GM12892 (cell line): ENCODE measurements at regions not wholly inside any gene's neighbourhood (a gene's known extent, or its start where the extent isn't known, plus 50 kb on each side); places are given as distances from the start of the nearest gene placed in this dataset.
"Not testable (repeated sequence)": the region's sequence is repeated elsewhere in the genome, so short reads cannot be mapped to it uniquely, and the experiment has no call there.

Source experiments
- DNase-seq: peaks from one replicate; pipeline ENCODE4 v3.0.0; 2011; ENCODE audit not compliant: insufficient read length
- FAIRE-seq: peaks from 2 replicates; lab custom pipeline; 2011; peaks lifted over from hg19 to GRCh38; lab: Jason Lieb, UNC

DNA sequence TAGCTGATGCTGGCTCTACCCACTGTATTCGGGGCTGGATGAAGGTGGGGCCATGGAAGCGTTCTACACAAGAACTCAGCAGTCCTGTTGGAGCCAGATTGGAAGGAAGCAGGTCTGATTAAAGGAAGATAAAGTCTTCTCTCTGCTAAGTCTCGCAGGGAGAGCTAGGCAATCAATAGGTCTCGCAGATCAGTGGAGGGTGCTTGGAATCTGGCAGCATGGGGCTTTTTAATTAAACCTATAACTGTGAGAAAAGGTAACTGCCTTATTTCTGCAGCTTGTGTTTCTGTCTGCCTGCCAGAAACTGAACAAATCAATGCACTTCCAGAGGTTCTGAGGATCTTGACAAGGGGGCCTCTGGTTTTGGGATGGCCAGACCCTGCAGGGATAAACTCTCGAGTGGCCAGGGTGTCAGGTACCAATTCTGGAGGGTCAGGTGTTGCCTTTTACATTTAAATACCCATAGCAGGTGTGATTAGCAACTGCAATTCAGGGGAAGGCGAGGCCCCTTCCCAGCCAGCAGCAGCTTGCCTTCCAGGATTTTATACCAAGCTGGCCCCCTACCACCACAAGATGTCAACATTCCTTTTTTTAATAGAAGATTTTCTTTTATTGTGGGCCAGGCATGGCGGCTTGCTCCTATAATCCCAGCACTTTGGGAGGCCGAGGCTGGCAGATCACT, 228.6 kb downstream of the NPIPA7 start:
- FAIRE-seq, DNase-seq: not testable (repeated sequence)

DNA sequence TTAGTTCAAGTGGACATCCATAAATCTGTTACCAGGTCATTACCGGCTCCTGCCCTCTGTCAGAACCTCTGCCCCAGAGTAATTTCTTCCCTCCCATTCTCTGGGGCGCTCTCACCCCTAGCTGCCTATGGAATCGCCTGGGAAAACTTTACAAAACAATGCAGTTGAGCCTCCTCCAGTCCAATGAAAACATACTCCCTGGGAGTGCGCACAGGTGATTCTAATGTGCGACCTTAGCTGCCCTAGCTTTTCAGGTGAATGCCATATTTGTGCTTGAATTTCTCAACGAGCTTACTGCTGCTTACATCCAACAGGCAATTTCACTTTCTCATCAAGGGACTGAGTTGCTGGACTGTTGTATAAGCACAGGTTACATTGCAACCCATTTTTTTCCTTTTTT, 230.7 kb downstream of the NPIPA7 start:
- FAIRE-seq, DNase-seq: not testable (repeated sequence)

DNA sequence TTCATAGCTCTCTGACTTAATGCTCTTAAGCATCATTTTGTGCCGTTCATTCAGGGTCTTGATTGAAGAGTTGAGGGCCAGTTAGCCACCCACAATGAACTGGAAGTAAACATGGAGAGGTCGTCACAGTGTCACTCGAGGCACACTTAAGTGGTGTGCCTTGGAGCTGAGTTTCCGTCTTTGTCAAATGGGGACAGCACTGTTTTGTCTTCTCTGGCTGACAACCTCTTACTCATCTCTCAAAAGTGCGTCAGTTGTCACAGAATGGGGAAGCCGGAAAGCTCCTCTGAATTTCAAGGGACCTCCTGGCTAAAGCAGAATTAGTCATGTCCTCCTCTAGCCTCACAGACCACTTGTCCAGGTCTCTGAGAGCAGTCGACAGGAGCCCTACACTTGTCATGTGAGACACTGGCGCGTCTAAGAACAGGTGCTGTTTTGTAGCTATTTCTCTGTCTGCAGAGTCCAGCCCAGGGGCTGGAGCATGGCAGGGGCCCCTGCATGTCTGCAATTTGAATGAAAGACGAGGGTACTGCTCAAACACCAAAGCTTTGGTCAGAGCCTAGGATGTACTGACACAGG, 231.5 kb downstream of the NPIPA7 start:
- FAIRE-seq, DNase-seq: not testable (repeated sequence)

DNA sequence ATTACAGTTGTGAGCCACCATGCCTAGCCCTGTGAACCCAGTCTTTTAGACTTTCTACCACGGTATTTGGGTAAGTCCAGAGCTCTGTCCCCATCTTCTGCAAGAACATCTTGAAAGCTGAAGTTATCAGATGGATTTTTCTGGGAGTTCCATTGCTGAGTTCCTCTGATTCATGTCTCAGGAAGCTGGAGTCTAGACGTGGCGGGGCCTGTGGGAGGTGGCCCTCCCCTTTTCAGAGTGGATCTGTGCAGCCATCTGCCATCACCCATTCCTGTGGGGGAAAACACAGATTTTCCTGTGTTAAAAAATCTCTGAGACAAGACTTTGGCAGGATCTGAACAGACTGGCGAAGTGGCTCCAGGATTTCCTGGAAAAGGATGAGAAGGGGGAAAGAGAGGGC, 234.3 kb downstream of the NPIPA7 start:
- not testable (repeated sequence) for FAIRE-seq, DNase-seq

DNA sequence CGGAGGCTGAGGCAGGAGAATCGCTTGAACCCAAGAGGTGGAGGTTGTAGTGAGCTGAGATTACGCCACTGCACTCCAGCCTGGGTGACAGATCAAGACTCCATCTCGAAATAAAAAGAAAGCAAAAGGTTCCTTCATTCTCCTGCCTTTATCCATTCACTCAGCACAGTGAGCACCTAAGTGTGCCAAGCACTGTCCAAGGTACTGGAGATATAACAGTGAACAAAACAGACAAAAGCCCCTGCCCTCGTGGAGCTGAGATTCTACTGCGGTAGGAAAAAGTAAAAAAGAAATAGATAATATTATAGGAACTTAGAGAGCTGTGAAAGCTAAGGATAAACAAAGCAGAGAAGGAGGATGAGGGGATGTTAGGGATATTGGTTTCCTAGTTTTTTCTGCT, 235.5 kb downstream of the NPIPA7 start:
- FAIRE-seq, DNase-seq: not testable (repeated sequence)

DNA sequence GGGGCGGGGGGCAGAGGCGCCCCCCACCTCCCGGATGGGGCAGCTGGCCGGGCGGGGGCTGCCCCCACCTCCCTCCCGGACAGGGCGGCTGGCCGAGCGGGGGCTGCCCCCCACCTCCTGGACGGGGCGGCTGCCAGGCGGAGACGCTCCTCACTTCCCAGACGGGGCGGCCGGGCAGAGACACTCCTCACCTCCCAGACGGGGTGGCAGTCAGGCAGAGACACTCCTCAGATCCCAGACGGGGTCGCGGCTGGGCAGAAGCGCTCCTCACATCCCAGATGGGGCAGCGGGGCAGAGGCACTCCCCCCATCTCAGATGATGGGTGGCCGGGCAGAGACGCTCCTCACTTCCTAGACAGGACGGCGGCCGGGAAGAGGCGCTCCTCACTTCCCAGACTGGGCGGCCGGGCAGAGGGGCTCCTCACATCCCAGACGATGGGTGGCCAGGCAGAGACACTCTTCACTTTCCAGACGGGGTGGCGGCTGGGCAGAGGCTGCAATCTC, 240.1 kb downstream of the NPIPA7 start:
- not testable (repeated sequence) for DNase-seq, FAIRE-seq

DNA sequence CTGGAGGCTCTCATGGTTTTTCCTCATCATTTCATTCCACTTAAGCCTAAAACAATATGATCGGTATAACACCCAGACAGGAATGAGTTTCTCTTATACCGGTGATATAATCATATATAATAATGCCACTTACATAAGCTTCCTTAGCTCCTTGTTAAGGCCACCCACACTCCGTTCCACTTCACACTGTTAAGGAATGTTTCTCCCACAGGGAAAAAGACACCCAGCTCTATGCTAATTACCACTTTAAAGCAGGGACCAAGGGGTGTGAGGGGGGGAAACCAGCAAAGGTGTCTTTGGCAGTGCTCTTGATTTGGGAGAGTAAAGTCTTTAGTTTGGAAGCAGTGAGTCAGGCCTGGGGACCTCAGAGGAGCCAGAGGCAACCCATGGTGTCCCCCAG, 245.4 kb downstream of the NPIPA7 start:
- not testable (repeated sequence) for DNase-seq, FAIRE-seq

DNA sequence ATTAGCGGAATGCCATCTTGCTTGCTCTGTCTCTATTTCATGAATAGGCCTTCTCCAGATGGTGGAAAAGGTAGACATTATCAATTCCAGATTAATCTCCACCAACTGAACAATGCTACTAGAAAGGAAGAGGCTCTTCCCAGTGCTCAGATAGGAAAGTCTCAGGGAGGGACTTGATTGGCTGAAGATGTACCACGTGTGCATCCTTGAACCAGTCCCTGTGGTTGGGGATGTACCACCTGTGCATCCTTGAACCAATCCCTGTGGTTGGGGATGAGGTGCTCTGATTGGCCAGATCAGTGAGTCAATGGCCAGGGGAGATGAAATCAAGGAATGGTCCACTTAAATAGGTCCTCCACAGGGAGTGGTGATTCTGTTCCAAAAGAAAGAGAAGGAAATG, 246.2 kb downstream of the NPIPA7 start:
- not testable (repeated sequence) for FAIRE-seq, DNase-seq

DNA sequence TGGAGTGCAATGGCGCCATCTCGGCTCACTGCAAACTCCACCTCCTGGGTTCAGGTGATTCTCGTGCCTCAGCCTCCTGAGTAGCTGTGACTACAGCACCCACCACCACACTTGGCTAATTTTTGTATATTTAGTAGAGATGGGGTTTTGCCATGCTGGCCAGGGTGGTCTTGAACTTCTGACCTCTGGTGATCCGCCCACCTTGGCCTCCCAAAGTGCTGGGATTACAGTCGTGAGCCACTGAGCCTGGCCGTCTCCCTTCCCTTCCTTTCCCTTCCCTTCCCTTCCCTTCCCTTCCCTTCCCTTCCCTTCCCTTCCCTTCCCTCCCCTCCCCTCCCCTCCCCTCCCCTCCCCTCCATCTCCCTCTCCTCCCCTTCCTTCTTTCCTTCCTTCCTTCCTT, 248.9 kb downstream of the NPIPA7 start:
- FAIRE-seq: not testable (repeated sequence)

DNA sequence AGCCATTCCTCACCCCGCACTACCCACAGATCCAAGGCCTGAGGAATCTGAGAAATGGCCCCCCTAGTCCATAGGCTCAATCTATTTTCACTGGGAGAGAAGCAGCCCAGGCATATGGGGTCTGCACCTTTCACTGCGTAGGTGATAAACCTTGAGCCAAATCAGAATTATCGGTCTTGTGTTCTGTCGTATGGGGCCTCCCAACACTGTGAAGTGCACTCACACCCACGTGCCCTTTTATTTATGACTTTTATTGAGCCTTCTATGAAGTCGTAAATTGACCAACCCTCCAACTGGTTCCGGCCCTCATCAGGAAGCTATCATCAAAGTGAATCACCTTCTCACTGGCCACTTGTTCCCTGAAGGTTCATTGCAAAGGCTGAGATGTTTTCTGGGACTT, 259.3 kb downstream of the NPIPA7 start:
- DNase-seq, FAIRE-seq: not testable (repeated sequence)

More for the DNA sequence above, 248.9 kb downstream of the NPIPA7 start:
- not testable (repeated sequence) for DNase-seq

DNA sequence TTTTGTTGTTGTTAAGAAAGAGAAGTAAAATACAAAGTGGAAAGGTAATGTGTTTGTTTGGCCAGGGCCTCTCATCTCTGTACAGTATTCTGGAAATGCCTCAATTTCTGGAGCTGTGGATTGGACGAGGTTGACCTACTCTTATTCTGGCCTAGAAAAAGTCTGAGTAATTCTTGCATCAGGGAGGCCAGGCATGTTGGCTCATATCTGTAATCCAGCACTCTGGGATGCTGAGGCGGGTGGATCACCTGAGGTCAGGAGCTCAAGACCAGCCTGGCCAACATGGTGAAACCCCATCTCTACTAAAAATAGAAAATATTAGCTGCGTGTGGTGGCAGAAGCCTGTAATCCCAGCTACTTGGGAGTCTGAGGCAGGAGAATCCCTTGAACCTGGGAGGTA, 259.8 kb downstream of the NPIPA7 start:
- DNase-seq, FAIRE-seq: not testable (repeated sequence)

DNA sequence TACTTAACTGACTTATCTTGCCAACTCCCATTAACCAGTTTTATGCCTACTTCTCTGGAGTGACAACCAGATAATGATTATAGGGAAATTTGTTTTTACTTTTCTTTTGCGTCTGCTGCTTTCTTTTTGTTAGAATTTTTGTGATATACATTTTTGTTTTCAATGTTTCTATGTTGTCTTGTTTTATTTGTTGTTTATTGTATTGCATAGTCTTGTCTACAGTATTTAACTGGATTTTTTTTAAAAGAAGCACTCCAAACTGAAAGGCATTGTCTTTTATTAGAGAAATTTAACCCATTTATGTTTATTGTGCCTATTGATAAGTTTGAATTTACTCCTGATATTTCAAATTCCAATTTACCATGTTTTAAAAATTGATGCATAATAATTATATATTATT, 264.9 kb downstream of the NPIPA7 start:
- FAIRE-seq, DNase-seq: not testable (repeated sequence)

DNA sequence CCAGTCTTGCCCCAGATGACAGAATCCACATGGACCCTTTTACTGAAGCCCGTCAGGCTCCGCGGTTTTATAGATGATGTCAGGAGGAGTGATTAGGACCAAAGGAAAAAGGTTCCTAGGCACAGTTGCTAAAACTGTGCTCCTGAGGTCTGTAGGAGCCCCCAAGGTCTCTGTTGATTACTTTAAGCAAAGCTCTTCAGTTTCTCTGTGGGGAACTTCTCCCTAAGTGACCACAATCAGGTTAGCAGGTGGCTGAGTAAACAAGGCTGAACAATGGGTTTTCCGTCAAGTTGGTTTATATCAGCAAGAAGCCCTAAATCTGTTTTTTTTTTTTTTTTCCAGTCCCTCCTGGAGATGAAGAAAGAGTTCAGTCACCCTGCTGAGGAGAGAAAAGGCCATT, 269.1 kb downstream of the NPIPA7 start:
- not testable (repeated sequence) for FAIRE-seq, DNase-seq

DNA sequence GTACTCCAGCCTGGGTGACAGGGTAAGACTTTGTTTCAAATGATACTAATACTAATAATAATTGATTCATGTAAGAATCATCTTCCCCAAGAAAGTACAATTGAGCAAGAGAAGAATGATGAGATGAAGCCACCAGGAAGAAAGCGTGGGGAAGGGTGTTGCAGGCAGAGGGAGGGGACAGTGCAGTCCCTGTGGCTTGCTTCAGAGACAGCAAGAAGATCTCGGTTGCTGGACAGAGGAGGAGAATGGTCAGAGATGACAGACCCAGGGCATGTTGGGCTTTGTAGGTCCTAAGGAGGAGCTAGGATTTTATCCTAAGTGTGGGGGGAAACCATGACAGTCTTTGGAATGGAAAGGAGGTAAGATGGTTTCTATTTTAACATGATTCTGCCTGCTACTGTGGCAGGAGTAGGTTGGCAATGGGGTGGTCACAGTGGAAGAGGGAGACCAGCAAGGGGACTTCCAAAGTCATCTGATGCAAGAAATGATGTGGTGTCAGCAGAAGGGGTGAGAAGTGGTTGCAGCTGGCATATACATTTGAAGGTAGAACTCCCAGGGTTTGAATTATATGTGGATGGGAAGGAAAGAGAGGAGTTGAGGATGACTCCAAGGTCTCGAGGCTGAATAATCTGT, 293.4 kb downstream of the NPIPA7 start:
- not testable (repeated sequence) for FAIRE-seq, DNase-seq

DNA sequence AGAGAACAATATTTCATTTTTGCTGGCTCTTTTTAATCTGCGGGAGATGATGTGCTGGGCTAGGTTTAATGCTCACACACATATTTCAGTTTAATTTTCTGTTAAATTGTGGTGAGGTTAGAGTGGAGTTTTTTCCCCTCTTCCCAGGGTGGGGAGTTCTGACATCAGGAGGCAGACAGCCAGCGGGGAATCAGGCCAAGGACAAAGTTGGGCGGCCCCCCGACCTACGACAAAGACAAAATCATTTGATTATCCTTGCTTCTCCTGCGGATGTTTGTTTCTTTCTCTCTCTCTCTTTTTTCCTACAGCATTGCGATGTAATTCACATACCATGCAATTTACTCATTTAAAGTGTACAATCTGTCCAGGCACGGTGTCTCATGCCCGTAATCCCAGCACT, 295.9 kb downstream of the NPIPA7 start:
- DNase-seq, FAIRE-seq: not testable (repeated sequence)

DNA sequence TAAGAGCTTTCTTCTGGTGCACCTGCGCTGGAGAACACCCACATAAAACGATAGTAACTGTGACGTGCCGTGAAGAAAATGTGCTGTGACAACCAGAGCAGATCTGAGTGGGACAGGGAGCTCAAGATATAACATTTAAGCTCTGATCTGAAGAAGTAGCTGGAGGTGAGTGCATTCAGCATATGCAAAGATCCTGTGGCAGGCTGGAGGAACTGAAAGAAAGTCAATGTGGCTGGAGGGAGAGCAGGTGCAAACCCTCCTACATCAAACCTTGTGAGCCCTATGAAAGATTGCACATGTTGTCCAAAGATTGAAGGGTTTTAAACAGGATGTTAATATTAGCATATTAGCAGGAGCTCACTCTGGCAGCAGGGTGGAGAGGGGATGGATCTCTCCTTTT, 342.9 kb downstream of the NPIPA7 start:
- not testable (repeated sequence) for DNase-seq, FAIRE-seq

DNA sequence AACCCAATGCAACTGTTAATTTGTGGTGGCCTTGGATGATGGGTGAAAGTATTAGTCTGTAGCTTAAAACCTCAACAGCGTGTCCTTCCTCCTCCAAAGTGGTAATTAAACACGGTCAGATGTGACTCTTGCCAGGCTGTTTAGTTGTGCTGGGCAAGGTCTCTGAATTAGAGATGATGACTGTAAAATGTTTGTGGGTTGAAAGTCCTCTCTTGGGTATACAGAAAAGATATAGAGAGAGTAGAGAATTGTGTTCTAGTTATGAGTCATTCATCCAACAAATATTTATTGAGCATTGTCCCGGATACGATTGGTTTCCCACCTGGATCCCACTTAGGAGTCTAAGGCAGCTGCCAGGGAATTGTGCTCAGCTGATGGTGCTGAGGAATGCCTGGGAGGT, 343.7 kb downstream of the NPIPA7 start:
- not testable (repeated sequence) for DNase-seq, FAIRE-seq

DNA sequence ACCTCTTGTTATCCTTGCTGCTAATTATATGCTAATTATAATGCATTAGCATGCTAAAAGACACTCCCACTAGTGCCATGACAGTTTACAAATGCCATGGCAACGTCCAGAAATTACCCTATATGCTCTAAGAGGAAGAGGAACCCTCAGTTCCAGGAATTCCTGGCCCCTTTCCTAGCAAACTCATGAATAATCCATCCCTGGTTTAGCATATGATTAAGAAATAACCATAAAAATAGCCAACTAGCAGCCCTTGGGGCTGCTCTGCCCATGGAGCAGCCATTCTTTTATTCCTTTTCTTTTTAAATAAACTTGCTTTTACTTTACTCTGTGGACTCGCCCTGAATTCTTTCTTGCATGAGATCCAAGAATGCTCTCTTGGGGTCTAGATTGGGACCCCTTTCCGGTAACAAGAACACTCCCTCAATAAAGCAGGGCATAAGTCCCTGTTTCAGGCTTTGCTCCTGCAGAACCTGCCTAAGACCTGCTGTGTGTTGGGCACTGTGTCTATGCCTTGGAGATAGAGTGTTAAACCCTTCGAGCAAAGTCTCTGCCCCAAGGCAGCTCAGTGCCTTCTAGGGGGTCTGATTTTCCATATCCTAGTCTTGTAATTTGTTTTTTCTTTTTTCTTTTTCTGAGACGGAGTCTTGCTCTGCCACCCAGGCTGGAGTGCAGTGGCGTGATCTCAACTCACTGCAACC, 345.0 kb downstream of the NPIPA7 start:
- FAIRE-seq, DNase-seq: not testable (repeated sequence)

DNA sequence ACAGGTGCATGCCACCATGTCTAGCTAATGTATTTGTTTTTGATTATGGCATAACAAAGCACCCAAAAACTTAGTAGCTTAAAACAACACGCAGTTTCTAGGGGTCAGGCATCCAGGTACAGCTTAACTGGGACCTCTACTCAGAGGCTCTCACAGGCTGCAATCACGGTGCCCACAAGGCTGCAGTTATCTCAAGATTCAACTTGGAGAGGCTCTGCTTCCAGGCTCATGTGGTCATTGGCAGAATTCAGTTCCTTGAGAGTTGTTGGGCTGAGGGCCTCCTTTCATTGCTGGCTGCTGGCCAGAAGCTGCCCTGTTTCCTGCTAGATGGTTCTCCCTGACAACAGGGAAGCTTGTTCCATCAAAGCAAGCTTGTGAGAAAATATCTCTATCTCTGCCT, 348.1 kb downstream of the NPIPA7 start:
- not testable (repeated sequence) for DNase-seq, FAIRE-seq

DNA sequence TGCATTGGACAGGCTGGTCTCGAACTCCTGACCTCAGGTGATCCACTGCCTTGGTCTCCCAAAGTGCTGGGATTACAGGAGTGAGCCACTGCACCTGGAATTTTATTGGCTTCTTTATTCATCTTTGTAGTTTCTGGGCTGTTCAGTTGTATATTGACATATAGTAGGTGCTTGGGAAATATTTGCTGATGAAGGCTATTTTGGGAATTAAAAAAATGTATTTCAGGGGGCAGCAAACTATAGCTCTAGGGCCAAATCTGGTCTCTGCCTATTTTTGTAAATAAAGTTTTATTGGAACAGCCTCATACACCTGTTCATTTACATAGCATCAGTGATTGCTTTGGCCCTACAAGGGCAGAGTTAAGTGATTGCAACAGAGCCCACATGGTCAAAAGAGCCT, 363.6 kb downstream of the NPIPA7 start:
- FAIRE-seq, DNase-seq: not testable (repeated sequence)
